HEK293 (cell line): ENCODE measurements at regions not wholly inside any gene's neighbourhood (a gene's known extent, or its start where the extent isn't known, plus 50 kb on each side); places are given as distances from the start of the nearest gene placed in this dataset.

Experiments used
- HOXA7 ChIP-seq: sonication (generic); formaldehyde crosslinking; IDR thresholded peaks from 2 replicates; pipeline ENCODE4 v1.8.1; 2022; ENCODE audit warnings: missing genetic modification reagents, borderline replicate concordance
- ZBTB7A ChIP-seq: fragments of 450-650 bp; formaldehyde crosslinking; IDR thresholded peaks from 2 replicates; pipeline ENCODE4 v1.5.1; 2016; ENCODE audit warnings: low read depth, missing biosample characterization, missing genetic modification characterization
- ZNF394 ChIP-seq: fragments of 450-650 bp; formaldehyde crosslinking; IDR thresholded peaks from 2 replicates; pipeline ENCODE4 v1.5.1; 2016; ENCODE audit warnings: missing biosample characterization, missing genetic modification characterization, mild to moderate bottlenecking, moderate library complexity, borderline replicate concordance
- ZNF747 ChIP-seq: fragments of 450-650 bp; formaldehyde crosslinking; IDR thresholded peaks from 2 replicates; pipeline ENCODE4 v1.5.1; 2016; ENCODE audit warnings: missing biosample characterization, missing genetic modification characterization
- TF ChIP-seq, protein P1 (sequence below): fragments of 450-650 bp; formaldehyde crosslinking; IDR thresholded peaks from 2 replicates; pipeline ENCODE4 v1.5.1; 2016; ENCODE audit warnings: missing biosample characterization, missing genetic modification characterization

DNA sequence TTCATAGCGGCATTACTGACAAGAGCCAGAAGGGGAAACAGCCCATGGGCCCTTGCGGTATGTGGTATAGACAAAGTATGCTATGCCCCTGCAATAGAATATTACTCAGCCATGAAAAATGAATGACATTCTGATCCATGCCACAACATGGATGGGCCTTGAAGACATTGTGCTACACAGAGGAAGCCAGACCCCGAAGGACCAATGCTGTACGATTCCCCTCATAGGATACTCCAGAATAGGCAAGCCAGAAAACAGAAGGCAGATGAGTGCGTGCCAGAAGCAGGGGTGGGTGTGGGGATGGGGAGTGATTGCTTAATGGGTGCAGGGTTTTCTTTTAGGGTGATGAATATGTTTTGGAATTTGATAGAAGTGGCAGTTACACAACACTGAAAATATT, 342.0 kb downstream of the TEX29 start:
- TF ChIP-seq ZBTB7A (tag by site-specific recombination) (no peak), HOXA7 (CRISPR knock-in tag) (no peak), ZNF394 (tag by site-specific recombination) (no peak), ZNF747 (tag by site-specific recombination) (no peak)
- TF ChIP-seq, protein P1, sequence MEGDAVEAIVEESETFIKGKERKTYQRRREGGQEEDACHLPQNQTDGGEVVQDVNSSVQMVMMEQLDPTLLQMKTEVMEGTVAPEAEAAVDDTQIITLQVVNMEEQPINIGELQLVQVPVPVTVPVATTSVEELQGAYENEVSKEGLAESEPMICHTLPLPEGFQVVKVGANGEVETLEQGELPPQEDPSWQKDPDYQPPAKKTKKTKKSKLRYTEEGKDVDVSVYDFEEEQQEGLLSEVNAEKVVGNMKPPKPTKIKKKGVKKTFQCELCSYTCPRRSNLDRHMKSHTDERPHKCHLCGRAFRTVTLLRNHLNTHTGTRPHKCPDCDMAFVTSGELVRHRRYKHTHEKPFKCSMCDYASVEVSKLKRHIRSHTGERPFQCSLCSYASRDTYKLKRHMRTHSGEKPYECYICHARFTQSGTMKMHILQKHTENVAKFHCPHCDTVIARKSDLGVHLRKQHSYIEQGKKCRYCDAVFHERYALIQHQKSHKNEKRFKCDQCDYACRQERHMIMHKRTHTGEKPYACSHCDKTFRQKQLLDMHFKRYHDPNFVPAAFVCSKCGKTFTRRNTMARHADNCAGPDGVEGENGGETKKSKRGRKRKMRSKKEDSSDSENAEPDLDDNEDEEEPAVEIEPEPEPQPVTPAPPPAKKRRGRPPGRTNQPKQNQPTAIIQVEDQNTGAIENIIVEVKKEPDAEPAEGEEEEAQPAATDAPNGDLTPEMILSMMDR, result no peak
